ENCODE measurements at regions not wholly inside any gene's neighbourhood (a gene's known extent, or its start where the extent isn't known, plus 50 kb on each side); places are given as distances from the start of the nearest gene placed in this dataset.

- TF ChIP-seq JUN (CRISPR knock-in tag; IDR thresholded peaks at IDR 0.05) (no peak), ZNF407 (CRISPR knock-in tag; IDR thresholded peaks at IDR 0.05; ENCODE audit: not compliant biosample characterization) (no peak), ZNF747 (CRISPR knock-in tag; IDR thresholded peaks at IDR 0.05; ENCODE audit: borderline replicate concordance) (no peak), CTCF (CRISPR knock-in tag; IDR thresholded peaks at IDR 0.05) (no peak), CEBPB (IDR thresholded peaks at IDR 0.05; ENCODE audit: borderline replicate concordance, low read depth, low read length) (no peak), MAX (IDR thresholded peaks at IDR 0.05) (no peak), ETV5 (CRISPR knock-in tag; IDR thresholded peaks at IDR 0.05; ENCODE audit: borderline replicate concordance) (no peak), ZNF274 (CRISPR knock-in tag; IDR thresholded peaks at IDR 0.05) (no peak)
Measured at GRCh38 chr6:85726206-85726605, 83.5 kb upstream of the SYNCRIP start.
